Endodermal cell (in vitro differentiated cells): ENCODE measurements at regions not wholly inside any gene's neighbourhood (a gene's known extent, or its start where the extent isn't known, plus 50 kb on each side); places are given as distances from the start of the nearest gene placed in this dataset.

ENCODE experiments used
- DNase-seq: peaks from one replicate; pipeline ENCODE4 v3.0.0-alpha.2; 2017
- H3K27ac ChIP-seq: 2 replicates; pipeline ENCODE4 v1.5.1; 2013; ENCODE audit warnings: mild to moderate bottlenecking, low read depth, low read length, moderate library complexity
- H3K27me3 ChIP-seq: 2 replicates; pipeline ENCODE4 v1.6.1; 2013; ENCODE audit warnings: mild to moderate bottlenecking, low read length, moderate library complexity; ENCODE audit not compliant: insufficient read depth, control insufficient read depth, poor library complexity, severe bottlenecking
- H3K36me3 ChIP-seq: 2 replicates; pipeline ENCODE4 v1.7.0; 2013; ENCODE audit warnings: mild to moderate bottlenecking, low read length, moderate library complexity; ENCODE audit not compliant: control insufficient read depth, insufficient read depth
- H3K4me1 ChIP-seq: one replicate; pipeline ENCODE4 v1.7.0; 2013; ENCODE audit warnings: low read length; ENCODE audit not compliant: control insufficient read depth, insufficient read depth
- H3K4me3 ChIP-seq: 2 replicates; pipeline ENCODE4 v1.5.1; 2013; ENCODE audit warnings: mild to moderate bottlenecking, low read length, moderate library complexity
- H3K9ac ChIP-seq: 2 replicates; pipeline ENCODE4 v1.6.1; 2013; ENCODE audit warnings: mild to moderate bottlenecking, low read length, moderate library complexity; ENCODE audit not compliant: poor library complexity, severe bottlenecking; ENCODE audit errors: extremely low read depth
- H3K9me3 ChIP-seq: 2 replicates; pipeline ENCODE4 v1.6.1; 2013; ENCODE audit warnings: mild to moderate bottlenecking, low read length, moderate library complexity; ENCODE audit not compliant: control insufficient read depth
- H3K27ac Mint-ChIP-seq: 2 replicates; pipeline ENCODE4 v1.8.0; 2020; ENCODE audit warnings: mixed read lengths
- H3K27me3 Mint-ChIP-seq: 2 replicates; pipeline ENCODE4 v1.8.0; 2021; ENCODE audit warnings: mild to moderate bottlenecking, mixed read lengths; ENCODE audit not compliant: insufficient read depth
- H3K36me3 Mint-ChIP-seq: 2 replicates; pipeline ENCODE4 v1.8.0; 2020; ENCODE audit warnings: low read depth, mixed read lengths
- H3K4me1 Mint-ChIP-seq: 2 replicates; pipeline ENCODE4 v1.8.0; 2020; ENCODE audit warnings: mixed read lengths
- H3K4me3 Mint-ChIP-seq: 2 replicates; pipeline ENCODE4 v1.8.0; 2020; ENCODE audit warnings: mild to moderate bottlenecking, moderate library complexity, mixed read lengths
- H3K9me3 Mint-ChIP-seq: 2 replicates; pipeline ENCODE4 v1.8.0; 2020; ENCODE audit warnings: mild to moderate bottlenecking, mixed read lengths
- WGBS, 2 experiments: methylation state at CpG; one replicate each; pipeline versions ENCODE4 v1.1.5 to v1.1.7; 2013; ENCODE audit warnings: missing lambda C conversion rate in 2 of 2, mixed read lengths in 1 of 2; ENCODE audit not compliant: insufficient coverage in 1 of 2, insufficient read length in 1 of 2; 5-methylcytosine and 5-hydroxymethylcytosine counted together
- TF ChIP-seq, protein P1 (sequence below): fragments of 200-600 bp; sonication (generic); conservative IDR thresholded peaks from 2 replicates; pipeline ENCODE4 v1.5.0; 2021; ENCODE audit warnings: antibody characterized with exemption, mild to moderate bottlenecking

DNA sequence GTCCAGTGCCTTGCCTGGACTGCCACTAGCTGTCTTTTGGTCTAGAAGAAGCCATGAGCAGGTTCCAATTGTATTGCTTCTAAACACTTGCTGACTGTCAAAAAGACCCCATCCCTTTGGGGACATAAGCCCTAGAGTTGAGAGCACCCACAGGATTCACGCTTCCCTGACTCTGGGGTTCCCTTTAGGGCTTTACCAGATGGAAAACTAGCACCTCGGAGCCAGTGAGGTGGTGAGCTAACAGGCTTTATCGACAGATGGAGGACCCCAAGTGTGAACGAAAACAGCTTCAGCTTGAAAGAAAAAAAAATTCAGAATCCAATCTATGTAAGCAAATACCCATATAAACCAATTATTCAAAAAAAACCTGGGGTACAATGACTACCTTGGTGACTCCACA, 90.8 kb downstream of the NAA11 start:
- no peaks in the 10 kb centered on the region for H3K4me1 ChIP-seq
- Mint-ChIP-seq H3K9me3 (no peaks in the 10 kb centered on the region), H3K4me3 (no peak overlapping the region), H3K36me3 (no peaks in the 10 kb centered on the region), H3K27me3 (no peaks in the 10 kb centered on the region), H3K4me1 (no peaks in the 10 kb centered on the region), H3K27ac (no peak overlapping the region)
- H3K9ac ChIP-seq, result no peak overlapping the region
- no peak overlapping the region for H3K4me3 ChIP-seq
- H3K9me3 ChIP-seq, result no peaks in the 10 kb centered on the region
- H3K36me3 ChIP-seq, result no peaks in the 10 kb centered on the region
- TF ChIP-seq, protein P1, sequence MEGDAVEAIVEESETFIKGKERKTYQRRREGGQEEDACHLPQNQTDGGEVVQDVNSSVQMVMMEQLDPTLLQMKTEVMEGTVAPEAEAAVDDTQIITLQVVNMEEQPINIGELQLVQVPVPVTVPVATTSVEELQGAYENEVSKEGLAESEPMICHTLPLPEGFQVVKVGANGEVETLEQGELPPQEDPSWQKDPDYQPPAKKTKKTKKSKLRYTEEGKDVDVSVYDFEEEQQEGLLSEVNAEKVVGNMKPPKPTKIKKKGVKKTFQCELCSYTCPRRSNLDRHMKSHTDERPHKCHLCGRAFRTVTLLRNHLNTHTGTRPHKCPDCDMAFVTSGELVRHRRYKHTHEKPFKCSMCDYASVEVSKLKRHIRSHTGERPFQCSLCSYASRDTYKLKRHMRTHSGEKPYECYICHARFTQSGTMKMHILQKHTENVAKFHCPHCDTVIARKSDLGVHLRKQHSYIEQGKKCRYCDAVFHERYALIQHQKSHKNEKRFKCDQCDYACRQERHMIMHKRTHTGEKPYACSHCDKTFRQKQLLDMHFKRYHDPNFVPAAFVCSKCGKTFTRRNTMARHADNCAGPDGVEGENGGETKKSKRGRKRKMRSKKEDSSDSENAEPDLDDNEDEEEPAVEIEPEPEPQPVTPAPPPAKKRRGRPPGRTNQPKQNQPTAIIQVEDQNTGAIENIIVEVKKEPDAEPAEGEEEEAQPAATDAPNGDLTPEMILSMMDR, result no peak
- no peak for DNase-seq
- no peak overlapping the region for H3K27ac ChIP-seq
- H3K27me3 ChIP-seq, result no peaks in the 10 kb centered on the region
- WGBS, 2 experiments, result 88 to 93% methylated on average over 3 to 4 of the region's 4 CpGs

DNA sequence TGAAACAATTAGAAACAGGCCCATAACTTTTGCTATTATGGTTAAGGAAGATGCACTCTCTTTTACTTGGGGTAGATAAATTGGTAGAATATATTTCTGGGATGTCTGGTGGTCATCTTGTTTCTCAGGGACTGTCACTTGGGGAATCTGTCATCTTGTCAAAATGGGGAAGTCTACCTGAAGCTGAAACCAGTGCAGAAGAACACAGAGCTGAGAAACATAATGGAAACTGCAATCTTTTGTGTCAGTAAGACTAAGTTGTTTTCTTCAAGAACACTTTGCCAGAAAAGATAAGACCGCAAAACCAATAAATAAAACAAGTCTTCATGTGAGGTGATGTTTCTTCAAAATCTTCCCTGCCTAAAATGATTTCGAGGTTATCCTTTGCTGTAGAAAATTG, 92.0 kb downstream of the NAA11 start:
- H3K9me3 ChIP-seq, result no peaks in the 10 kb centered on the region
- WGBS, 2 experiments, result 97% methylated on average over 2 of the region's 2 CpGs; no CpG with 5 or more reads in 1 of the 2 experiments
- H3K9me3 Mint-ChIP-seq, result no peaks in the 10 kb centered on the region
- no peaks in the 10 kb centered on the region for H3K4me1 ChIP-seq
- H3K27ac ChIP-seq, result no peak overlapping the region
- no peak for DNase-seq
- H3K36me3 ChIP-seq, result no peaks in the 10 kb centered on the region
- no peak overlapping the region for H3K9ac ChIP-seq
- no peaks in the 10 kb centered on the region for H3K27me3 ChIP-seq
- no peak overlapping the region for H3K27ac Mint-ChIP-seq
- H3K4me1 Mint-ChIP-seq, result no peaks in the 10 kb centered on the region
- TF ChIP-seq, protein P1, result no peak
- H3K4me3 ChIP-seq, result no peak overlapping the region
- no peaks in the 10 kb centered on the region for H3K36me3 Mint-ChIP-seq
- no peak overlapping the region for H3K4me3 Mint-ChIP-seq
- H3K27me3 Mint-ChIP-seq, result no peaks in the 10 kb centered on the region

DNA sequence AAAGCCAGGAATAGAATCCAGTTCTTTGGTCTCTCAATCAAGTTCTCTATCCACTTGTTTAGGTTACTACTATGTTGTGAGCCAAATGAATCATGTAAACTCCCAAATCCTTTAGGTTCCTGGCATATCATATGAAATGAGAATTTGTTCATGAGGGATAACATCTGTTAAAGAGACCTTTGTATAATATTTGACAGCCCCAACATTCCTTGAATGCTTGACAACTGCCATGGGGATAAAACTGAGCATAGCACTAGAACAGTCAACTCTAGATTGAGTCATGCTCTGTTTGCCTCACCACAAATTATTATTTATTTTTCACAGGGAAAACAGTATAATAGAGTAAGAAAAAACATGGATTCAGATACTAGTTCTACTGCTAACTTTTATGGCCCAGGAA, 93.3 kb downstream of the NAA11 start:
- Histone ChIP-seq H3K4me1 (no peaks in the 10 kb centered on the region), H3K4me3 (no peak overlapping the region), H3K9ac (no peak overlapping the region), H3K36me3 (no peaks in the 10 kb centered on the region), H3K9me3 (no peaks in the 10 kb centered on the region), H3K27ac (no peak overlapping the region), H3K27me3 (no peaks in the 10 kb centered on the region)
- Mint-ChIP-seq H3K27me3 (no peaks in the 10 kb centered on the region), H3K4me3 (no peak overlapping the region), H3K4me1 (no peaks in the 10 kb centered on the region), H3K27ac (no peak overlapping the region), H3K36me3 (no peaks in the 10 kb centered on the region), H3K9me3 (no peaks in the 10 kb centered on the region)
- TF ChIP-seq, protein P1, result no peak
- DNase-seq, result no peak
